ENCODE measurements at regions not wholly inside any gene's neighbourhood (a gene's known extent, or its start where the extent isn't known, plus 50 kb on each side); places are given as distances from the start of the nearest gene placed in this dataset.

DNA sequence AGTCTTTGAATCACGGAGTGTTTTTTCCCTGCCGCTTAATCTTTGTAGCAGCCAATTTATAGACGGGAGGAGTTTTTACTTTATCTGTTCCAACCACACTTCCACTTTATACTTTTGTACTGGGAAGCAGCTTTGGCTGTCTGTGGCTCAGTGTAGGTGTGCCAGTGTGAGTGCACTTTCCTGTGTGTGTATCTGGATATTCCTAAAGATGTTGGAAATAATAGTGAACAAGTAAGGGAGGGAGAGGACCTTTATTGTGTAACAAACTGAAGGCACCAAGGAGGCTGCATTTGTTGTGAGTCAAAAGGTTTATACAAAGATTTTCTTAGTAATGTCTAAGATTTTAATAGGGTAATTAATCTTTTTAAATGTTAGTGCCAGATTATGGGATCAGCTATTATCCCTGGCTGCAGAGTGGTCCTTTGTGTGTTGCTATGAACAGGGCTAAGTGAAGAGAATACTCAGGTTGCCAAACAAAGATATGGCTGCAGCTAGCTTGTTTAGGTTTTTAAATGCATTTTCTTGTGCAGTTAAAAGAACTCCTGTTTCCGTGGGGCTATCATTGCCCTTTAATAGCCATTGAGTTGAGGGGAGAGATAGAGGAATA, 226.3 kb downstream of the RNF144B start:
- TF ChIP-seq, protein P1, sequence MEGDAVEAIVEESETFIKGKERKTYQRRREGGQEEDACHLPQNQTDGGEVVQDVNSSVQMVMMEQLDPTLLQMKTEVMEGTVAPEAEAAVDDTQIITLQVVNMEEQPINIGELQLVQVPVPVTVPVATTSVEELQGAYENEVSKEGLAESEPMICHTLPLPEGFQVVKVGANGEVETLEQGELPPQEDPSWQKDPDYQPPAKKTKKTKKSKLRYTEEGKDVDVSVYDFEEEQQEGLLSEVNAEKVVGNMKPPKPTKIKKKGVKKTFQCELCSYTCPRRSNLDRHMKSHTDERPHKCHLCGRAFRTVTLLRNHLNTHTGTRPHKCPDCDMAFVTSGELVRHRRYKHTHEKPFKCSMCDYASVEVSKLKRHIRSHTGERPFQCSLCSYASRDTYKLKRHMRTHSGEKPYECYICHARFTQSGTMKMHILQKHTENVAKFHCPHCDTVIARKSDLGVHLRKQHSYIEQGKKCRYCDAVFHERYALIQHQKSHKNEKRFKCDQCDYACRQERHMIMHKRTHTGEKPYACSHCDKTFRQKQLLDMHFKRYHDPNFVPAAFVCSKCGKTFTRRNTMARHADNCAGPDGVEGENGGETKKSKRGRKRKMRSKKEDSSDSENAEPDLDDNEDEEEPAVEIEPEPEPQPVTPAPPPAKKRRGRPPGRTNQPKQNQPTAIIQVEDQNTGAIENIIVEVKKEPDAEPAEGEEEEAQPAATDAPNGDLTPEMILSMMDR (IDR thresholded peaks at IDR 0.05; ENCODE audit: control extremely low read depth, extremely low read depth, low read depth, missing control alignments): no peak
- no peak for DNase-seq (ENCODE audit: extremely low spot score)
- ChIA-PET POLR2A (no interaction called here), CTCF (interaction anchor here (3.3 kb wide), 1 partner anchor 17 kb away, joined by 14 read pairs; no protein-coding TSS in a partner anchor)

- DNase-seq (ENCODE audit: extremely low spot score): no peak
- POLR2A ChIA-PET: no interaction called here
- CTCF ChIA-PET: interaction anchor here (1.0 to 1.1 kb wide), 2 partner anchors 9 to 11 kb away, joined by 3 to 5 read pairs; no protein-coding TSS in a partner anchor
- TF ChIP-seq, protein P1 (IDR thresholded peaks at IDR 0.05; ENCODE audit: control extremely low read depth, extremely low read depth, low read depth, missing control alignments): no peak
Measured at GRCh38 chr6:18629571-18629970, 242.4 kb downstream of the RNF144B start.

DNA sequence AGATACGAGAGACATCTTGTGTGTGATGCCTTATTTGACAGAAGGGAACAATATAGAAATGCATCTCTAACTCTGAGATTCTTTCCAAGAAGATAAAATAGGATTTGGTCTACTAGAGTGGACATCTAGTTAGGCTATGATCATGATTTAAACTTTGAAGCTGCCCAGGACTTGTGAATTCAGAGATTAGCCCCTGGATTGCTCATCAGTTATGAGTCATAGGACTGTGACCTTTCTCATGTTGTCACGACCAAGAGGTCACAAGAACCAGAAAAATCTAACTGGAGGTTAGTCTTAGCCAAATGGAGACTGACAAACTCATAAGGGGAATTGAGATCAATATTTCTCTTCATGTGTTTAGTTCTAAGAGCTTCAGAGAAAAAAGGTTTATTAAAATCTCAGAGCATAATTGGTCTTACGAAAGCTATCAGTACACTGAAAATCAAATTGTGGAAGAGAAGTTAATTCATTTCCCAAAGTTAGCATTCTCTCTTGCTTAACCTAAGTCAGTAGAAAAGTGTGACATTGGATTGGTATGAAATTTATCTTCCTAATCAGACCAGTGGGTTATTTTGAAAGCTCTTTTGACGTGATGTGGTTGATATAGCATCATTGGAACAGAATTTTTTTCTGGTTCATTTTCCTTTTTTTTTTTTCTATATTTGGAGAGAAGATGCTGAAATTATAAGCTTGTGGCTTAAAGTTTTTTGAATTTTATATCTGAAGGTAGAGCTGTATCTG, 245.7 kb downstream of the RNF144B start:
- DNase-seq (ENCODE audit: extremely low spot score): no peak
- CTCF ChIA-PET: interaction anchor here (1.0 to 1.5 kb wide), 2 partner anchors 11 kb away, joined by 3 to 4 read pairs; no protein-coding TSS in a partner anchor
- POLR2A ChIA-PET: no interaction called here
- TF ChIP-seq, protein P1 (IDR thresholded peaks at IDR 0.05; ENCODE audit: control extremely low read depth, extremely low read depth, low read depth, missing control alignments): no peak

DNA sequence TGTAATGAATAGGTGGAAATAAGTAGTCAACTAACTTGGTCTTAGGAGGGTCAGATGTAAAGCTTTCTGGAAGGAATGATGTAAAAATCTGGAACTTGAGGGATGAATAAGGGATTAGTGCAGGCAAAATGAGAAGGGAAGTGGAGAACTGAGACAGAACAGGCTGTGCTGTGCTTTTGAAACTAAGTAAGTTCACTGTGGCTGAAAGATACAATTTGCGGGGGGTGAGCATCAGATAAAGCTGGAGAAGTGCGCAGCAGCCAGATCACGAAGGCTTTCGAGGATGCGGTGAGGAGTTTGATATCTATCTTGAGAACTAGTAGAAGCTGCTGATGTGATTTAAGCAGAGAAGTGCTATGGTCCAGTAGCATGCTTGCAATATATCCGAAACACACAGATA, 247.8 kb downstream of the RNF144B start:
- CTCF ChIA-PET: interaction anchor here (1.3 to 1.7 kb wide), 2 partner anchors 11 to 15 kb away, joined by 4 read pairs; no protein-coding TSS in a partner anchor
- POLR2A ChIA-PET: no interaction called here
- DNase-seq (ENCODE audit: extremely low spot score): no peak
- TF ChIP-seq, protein P1 (IDR thresholded peaks at IDR 0.05; ENCODE audit: control extremely low read depth, extremely low read depth, low read depth, missing control alignments): no peak

- CTCF ChIA-PET: no interaction called here
- TF ChIP-seq, protein P1 (IDR thresholded peaks at IDR 0.05; ENCODE audit: control extremely low read depth, extremely low read depth, low read depth, missing control alignments): no peak
- no peak for DNase-seq (ENCODE audit: extremely low spot score)
- POLR2A ChIA-PET: no interaction called here
Measured at GRCh38 chr6:18640134-18640533, 253.0 kb downstream of the RNF144B start.

GRCh38 chr6:18640754-18641153, 253.6 kb downstream of the RNF144B start:
- ChIA-PET CTCF (no interaction called here), POLR2A (no interaction called here)
- TF ChIP-seq, protein P1 (IDR thresholded peaks at IDR 0.05; ENCODE audit: control extremely low read depth, extremely low read depth, low read depth, missing control alignments): no peak
- no peak for DNase-seq (ENCODE audit: extremely low spot score)
